ENCODE measurements at regions not wholly inside any gene's neighbourhood (a gene's known extent, or its start where the extent isn't known, plus 50 kb on each side); places are given as distances from the start of the nearest gene placed in this dataset.
"Not testable (repeated sequence)": the region's sequence is repeated elsewhere in the genome, so short reads cannot be mapped to it uniquely, and the experiment has no call there.

GRCh38 chr20:30484009-30484748 lies 773.3 kb upstream of the DEFB115 start:
- no peak for DNase-seq (ENCODE audit: low read depth, low spot score)

- DNase-seq (ENCODE audit: low read depth, low spot score) = no peak
Observed at GRCh38 chr20:30484749-30485070, 772.8 kb upstream of the DEFB115 start.

- DNase-seq (ENCODE audit: low read depth, low spot score) = no peak
Observed at GRCh38 chr20:30485331-30486102, 771.9 kb upstream of the DEFB115 start.

- no peak for DNase-seq (ENCODE audit: low read depth, low spot score)
Observed at GRCh38 chr20:30486103-30486478, 771.4 kb upstream of the DEFB115 start.

- not testable (repeated sequence) for DNase-seq (ENCODE audit: low read depth, low spot score)
Observed at GRCh38 chr20:30487461-30487860, 770.0 kb upstream of the DEFB115 start.

GRCh38 chr20:30487947-30488926 lies 769.2 kb upstream of the DEFB115 start:
- peak; percentile 11 for DNase-seq (ENCODE audit: low read depth, low spot score)

- DNase-seq (ENCODE audit: low read depth, low spot score) = peak; percentile 63
Observed at GRCh38 chr20:30488941-30489613, 768.4 kb upstream of the DEFB115 start.

- DNase-seq (ENCODE audit: low read depth, low spot score) = peak; percentile 60
Observed at GRCh38 chr20:30489614-30490003, 767.9 kb upstream of the DEFB115 start.

- no peak for DNase-seq (ENCODE audit: low read depth, low spot score)
Observed at GRCh38 chr20:30491016-30491415, 766.4 kb upstream of the DEFB115 start.

- DNase-seq (ENCODE audit: low read depth, low spot score) = not testable (repeated sequence)
Observed at GRCh38 chr20:30496656-30497055, 760.8 kb upstream of the DEFB115 start.

- not testable (repeated sequence) for DNase-seq (ENCODE audit: low read depth, low spot score)
Observed at GRCh38 chr20:30497191-30497590, 760.3 kb upstream of the DEFB115 start.

GRCh38 chr20:30499123-30499522 lies 758.3 kb upstream of the DEFB115 start:
- DNase-seq (ENCODE audit: low read depth, low spot score) = no peak

GRCh38 chr20:30499716-30500446 lies 757.6 kb upstream of the DEFB115 start:
- DNase-seq (ENCODE audit: low read depth, low spot score) = peak; percentile 55

- DNase-seq (ENCODE audit: low read depth, low spot score) = peak; percentile 95
Observed at GRCh38 chr20:30500447-30500820, 757.0 kb upstream of the DEFB115 start.

GRCh38 chr20:30500829-30501440 lies 756.5 kb upstream of the DEFB115 start:
- DNase-seq (ENCODE audit: low read depth, low spot score) = no peak

- no peak for DNase-seq (ENCODE audit: low read depth, low spot score)
Observed at GRCh38 chr20:30502670-30503069, 754.8 kb upstream of the DEFB115 start.

- DNase-seq (ENCODE audit: low read depth, low spot score) = not testable (repeated sequence)
Observed at GRCh38 chr20:30503204-30503603, 754.3 kb upstream of the DEFB115 start.

- no peak for DNase-seq (ENCODE audit: low read depth, low spot score)
Observed at GRCh38 chr20:30503992-30504570, 753.4 kb upstream of the DEFB115 start.

- no peak for DNase-seq (ENCODE audit: low read depth, low spot score)
Observed at GRCh38 chr20:30505566-30505965, 751.9 kb upstream of the DEFB115 start.

GRCh38 chr20:30506100-30506499 lies 751.4 kb upstream of the DEFB115 start:
- peak; percentile 81 for DNase-seq (ENCODE audit: low read depth, low spot score)
